H1 (cell line): ENCODE measurements at regions not wholly inside any gene's neighbourhood (a gene's known extent, or its start where the extent isn't known, plus 50 kb on each side); places are given as distances from the start of the nearest gene placed in this dataset.
A peak's percentile ranks its signal among the peaks of the same experiment; 100 is the strongest.

Experiments
- CTCF ChIA-PET: fragments of 300-600 bp; sonication (Branson Sonifier 250); formaldehyde crosslinking; loops from one replicate; lab custom pipeline; 2021; ENCODE audit not compliant: partially characterized antibody; lab: Charles Lee
- POLR2A ChIA-PET: fragments of 300-600 bp; sonication (Branson Sonifier 250); formaldehyde crosslinking; loops from one replicate; lab custom pipeline; 2021; ENCODE audit warnings: inconsistent platforms; ENCODE audit not compliant: partially characterized antibody; lab: Charles Lee
- DNase-seq, 2 experiments: peaks; one replicate each; pipeline versions ENCODE4 v3.0.0 to v3.0.0-alpha.2; 2010 to 2022; ENCODE audit warnings: low spot score in 2 of 2, low read depth in 1 of 2, mixed read lengths in 1 of 2
- FAIRE-seq: peaks from 2 replicates; lab custom pipeline; 2011; peaks lifted over from hg19 to GRCh38; lab: Jason Lieb, UNC
- H2AFZ ChIP-seq: 2 replicates; pipeline ENCODE4 v1.8.1; 2012; ENCODE audit warnings: low read length, inconsistent platforms
- H2AK5ac ChIP-seq: 2 replicates; pipeline ENCODE4 v1.6.1; 2013; ENCODE audit warnings: low read depth, low read length
- H2BK120ac ChIP-seq: replicated peaks from 2 replicates; pipeline ENCODE3; 2013; ENCODE audit warnings: low read depth, low read length, inconsistent platforms
- H2BK12ac ChIP-seq: 2 replicates; pipeline ENCODE4 v1.6.1; 2013; ENCODE audit warnings: low read depth, low read length
- H2BK15ac ChIP-seq: 2 replicates; pipeline ENCODE4 v1.6.1; 2013; ENCODE audit warnings: low read length
- H2BK20ac ChIP-seq: 2 replicates; pipeline ENCODE4 v1.6.1; 2013; ENCODE audit warnings: low read length
- H2BK5ac ChIP-seq: 2 replicates; pipeline ENCODE4 v1.6.1; 2013; ENCODE audit warnings: low read depth, low read length
- H3K14ac ChIP-seq: 2 replicates; pipeline ENCODE4 v1.6.1; 2013; ENCODE audit warnings: inconsistent platforms; ENCODE audit not compliant: insufficient read length
- H3K18ac ChIP-seq: 2 replicates; pipeline ENCODE4 v1.6.1; 2013; ENCODE audit warnings: low read length; ENCODE audit errors: extremely low read depth
- H3K23ac ChIP-seq: 2 replicates; pipeline ENCODE4 v1.6.1; 2013; ENCODE audit warnings: inconsistent platforms; ENCODE audit not compliant: insufficient read length
- H3K23me2 ChIP-seq: 2 replicates; pipeline ENCODE4 v1.6.1; 2013; ENCODE audit warnings: low read depth, low read length
- H3K27ac ChIP-seq: 2 replicates; pipeline ENCODE4 v1.6.1; 2011; ENCODE audit warnings: low read depth, low read length, inconsistent platforms
- H3K27me3 ChIP-seq, 4 experiments: replicated peaks in 1 of 4; 1 replicate in 1 of 4; 2 replicates in 3 of 4; pipeline versions ENCODE4 v1.6.1 to v1.8.1; 2011 to 2013; ENCODE audit warnings: low read length in 3 of 4, mild to moderate bottlenecking in 3 of 4, inconsistent platforms in 2 of 4, mixed read lengths in 2 of 4, moderate library complexity in 1 of 4; ENCODE audit not compliant: control insufficient read depth in 3 of 4, insufficient read depth in 3 of 4; ENCODE audit errors: extremely low read depth in 1 of 4
- H3K36me3 ChIP-seq, 4 experiments: 2 replicates each; pipeline versions ENCODE4 v1.6.1 to v1.8.1; 2011 to 2013; ENCODE audit warnings: mild to moderate bottlenecking in 4 of 4, low read length in 3 of 4, moderate library complexity in 2 of 4, control low read depth in 1 of 4, inconsistent platforms in 1 of 4; ENCODE audit not compliant: insufficient read depth in 4 of 4, control insufficient read depth in 2 of 4
- H3K4ac ChIP-seq: replicated peaks from 2 replicates; pipeline ENCODE3; 2013; ENCODE audit warnings: low read length, low read depth, mixed read lengths, inconsistent platforms; ENCODE audit not compliant: insufficient read length
- H3K4me1 ChIP-seq, 4 experiments: replicated peaks in 1 of 4; 1 replicate in 1 of 4; 2 replicates in 3 of 4; pipeline versions ENCODE4 v1.6.1 to v1.8.1; 2011 to 2013; ENCODE audit warnings: low read length in 3 of 4, inconsistent platforms in 2 of 4, mixed read lengths in 1 of 4; ENCODE audit not compliant: insufficient read depth in 4 of 4, control insufficient read depth in 3 of 4
- H3K4me2 ChIP-seq, 2 experiments: 2 replicates each; pipeline versions ENCODE4 v1.6.1 to v1.8.1; 2011 to 2013; ENCODE audit warnings: low read depth in 2 of 2, low read length in 2 of 2, control low read depth in 1 of 2, inconsistent platforms in 1 of 2, mild to moderate bottlenecking in 1 of 2; ENCODE audit not compliant: insufficient read depth in 1 of 2
- H3K4me3 ChIP-seq, 4 experiments: fragments of 200-600, 300-600 bp in 1 of 4; sonication (generic), shearing (Covaris generic), sonication (Bioruptor Twin) in 1 of 4; 2 replicates each; pipeline versions ENCODE4 v1.5.1 to v1.8.1; 2011 to 2016; ENCODE audit warnings: low read length in 4 of 4, low read depth in 3 of 4, control low read depth in 2 of 4, inconsistent platforms in 2 of 4, mild to moderate bottlenecking in 2 of 4, mixed read lengths in 1 of 4, moderate library complexity in 1 of 4; ENCODE audit not compliant: insufficient read depth in 2 of 4; ENCODE audit errors: extremely low read depth in 1 of 4
- H3K56ac ChIP-seq: replicated peaks from 2 replicates; pipeline ENCODE3; 2013; ENCODE audit warnings: low read depth, mild to moderate bottlenecking, mixed read lengths, low read length, inconsistent platforms; ENCODE audit not compliant: insufficient read length
- H3K79me1 ChIP-seq: 2 replicates; pipeline ENCODE4 v1.6.1; 2013; ENCODE audit warnings: low read depth, low read length, control low read depth
- H3K79me2 ChIP-seq, 2 experiments: 2 replicates each; pipeline versions ENCODE4 v1.6.1 to v1.8.1; 2012 to 2013; ENCODE audit warnings: low read length in 2 of 2, mild to moderate bottlenecking in 2 of 2, inconsistent platforms in 1 of 2; ENCODE audit not compliant: insufficient read depth in 2 of 2, control insufficient read depth in 1 of 2
- H3K9ac ChIP-seq, 4 experiments: replicated peaks in 1 of 4; 1 replicate in 1 of 4; 2 replicates in 3 of 4; pipeline versions ENCODE4 v1.6.1 to v1.8.1; 2011 to 2013; ENCODE audit warnings: low read depth in 3 of 4, low read length in 3 of 4, control low read depth in 2 of 4, mild to moderate bottlenecking in 2 of 4, moderate library complexity in 2 of 4, inconsistent platforms in 1 of 4; ENCODE audit errors: extremely low read depth in 1 of 4
- H3K9me3 ChIP-seq, 2 experiments: 2 replicates each; pipeline versions ENCODE4 v1.6.1 to v1.8.1; 2012 to 2013; ENCODE audit warnings: mild to moderate bottlenecking in 2 of 2, moderate library complexity in 2 of 2, control low read depth in 1 of 2, inconsistent platforms in 1 of 2, low read depth in 1 of 2, low read length in 1 of 2, mixed read lengths in 1 of 2; ENCODE audit not compliant: insufficient read depth in 2 of 2
- H4K20me1 ChIP-seq, 2 experiments: replicated peaks in 1 of 2; 2 replicates each; pipeline versions ENCODE3 to v1.8.1; 2011 to 2013; ENCODE audit warnings: inconsistent platforms in 2 of 2, low read length in 2 of 2, mild to moderate bottlenecking in 1 of 2; ENCODE audit not compliant: insufficient read depth in 2 of 2, control insufficient read depth in 1 of 2
- H4K5ac ChIP-seq: 2 replicates; pipeline ENCODE4 v1.6.1; 2013; ENCODE audit warnings: low read length, low read depth, mixed read lengths, inconsistent platforms; ENCODE audit not compliant: insufficient read length
- H4K8ac ChIP-seq: 2 replicates; pipeline ENCODE4 v1.8.0; 2013; ENCODE audit warnings: mild to moderate bottlenecking, moderate library complexity, low read length, inconsistent platforms; ENCODE audit not compliant: insufficient read depth; ENCODE audit errors: extremely low read depth
- H4K91ac ChIP-seq: replicated peaks from 2 replicates; pipeline ENCODE3; 2013; ENCODE audit warnings: low read length, mixed read lengths, inconsistent platforms; ENCODE audit not compliant: insufficient read length
- ATF3 ChIP-seq: IDR thresholded peaks from 2 replicates; pipeline ENCODE4 v1.6.1; 2011; ENCODE audit warnings: low read depth, mild to moderate bottlenecking, low read length; ENCODE audit not compliant: insufficient read depth
- MAFK ChIP-seq: IDR thresholded peaks from 2 replicates; pipeline ENCODE4 v1.6.1; 2012; ENCODE audit warnings: low read depth, mild to moderate bottlenecking, improper control_type of control experiment, low read length
- NANOG ChIP-seq: IDR thresholded peaks from 2 replicates; pipeline ENCODE4 v1.6.1; 2011; ENCODE audit warnings: low read length, low read depth, mild to moderate bottlenecking, inconsistent platforms; ENCODE audit not compliant: insufficient read depth, poor library complexity, severe bottlenecking
- RBBP5 ChIP-seq: IDR thresholded peaks from 2 replicates; pipeline ENCODE4 v1.7.1; 2012; ENCODE audit warnings: low read depth, mild to moderate bottlenecking, inconsistent platforms, low read length, moderate library complexity, borderline replicate concordance
- SP4 ChIP-seq: IDR thresholded peaks from 2 replicates; pipeline ENCODE4 v1.6.1; 2012; ENCODE audit warnings: low read length, inconsistent platforms
- SRF ChIP-seq: IDR thresholded peaks from 2 replicates; pipeline ENCODE4 v1.6.1; 2011; ENCODE audit warnings: mild to moderate bottlenecking, low read depth, low read length, moderate library complexity
- WGBS, 2 experiments: shearing (Covaris generic) in 1 of 2; methylation state at CpG; one replicate each; pipeline versions ENCODE4 v1.1.6 to v1.1.7; 2013 to 2015; ENCODE audit warnings: low lambda C conversion rate in 2 of 2, mixed read lengths in 2 of 2, inconsistent platforms in 1 of 2, low coverage in 1 of 2, missing lambda C conversion rate in 1 of 2; ENCODE audit not compliant: insufficient replicate concordance in 2 of 2, insufficient coverage in 1 of 2, insufficient read length in 1 of 2; ENCODE audit errors: extremely low coverage in 1 of 2, missing lambda C conversion rate in 1 of 2; 5-methylcytosine and 5-hydroxymethylcytosine counted together

GRCh38 chr20:22985239-22985778 is 49.8 kb upstream of the SSTR4 start:
- Histone ChIP-seq H2BK120ac (no peak overlapping the region), H4K5ac (no peak overlapping the region), H2BK20ac (no peak overlapping the region), H3K9ac (no peak overlapping the region), H3K27ac (no peak overlapping the region), H3K4ac (no peak overlapping the region), H3K36me3 (no peaks in the 10 kb centered on the region), H3K4me3 (no peak overlapping the region), H3K27me3 (no peaks in the 10 kb centered on the region), H3K18ac (no peak overlapping the region), H2AK5ac (no peak overlapping the region), H4K20me1 (no peaks in the 10 kb centered on the region), H2BK15ac (no peak overlapping the region), H3K23ac (no peak overlapping the region), H3K79me1 (no peaks in the 10 kb centered on the region), H3K4me2 (no peak overlapping the region), H3K56ac (no peak overlapping the region), H2BK12ac (no peak overlapping the region), H2AFZ (0 out of 2 replicates have a peak overlapping the region, but pooled peaks have one; percentile 12), H2BK5ac (no peak overlapping the region), H3K9me3 (no peaks in the 10 kb centered on the region), H3K14ac (no peak overlapping the region), H3K23me2 (no peaks in the 10 kb centered on the region), H4K91ac (no peak overlapping the region), H3K79me2 (no peaks in the 10 kb centered on the region), H3K4me1 (no peaks in the 10 kb centered on the region), H4K8ac (no peak overlapping the region)
- CTCF ChIA-PET, result interaction anchor here (3.4 kb wide), 1 partner anchor 10 kb away, joined by 24 read pairs; no protein-coding TSS in a partner anchor
- DNase-seq (no peak), FAIRE-seq (no peak)
- POLR2A ChIA-PET, result no interaction called here
- 98% methylated on average over 5 of the region's 5 CpGs; no CpG with 5 or more reads in 1 of the 2 experiments for WGBS, 2 experiments
- TF ChIP-seq MAFK (no peak), SP4 (no peak), SRF (no peak), NANOG (no peak), ATF3 (no peak), RBBP5 (no peak)
